A549 (cell line): ENCODE measurements at regions not wholly inside any gene's neighbourhood (a gene's known extent, or its start where the extent isn't known, plus 50 kb on each side); places are given as distances from the start of the nearest gene placed in this dataset.

ENCODE experiments used
- ATAC-seq, 2 experiments: fragments of 200-7000 bp in 1 of 2; fragments of >200 bp in 1 of 2; cut with Nextera tagmentation in 1 of 2; cut with Tn5 transposase in 1 of 2; 3 replicates each; pipeline versions ENCODE4 v1.8.0 to v1.9.1; 2018 to 2020; ENCODE audit warnings: mild to moderate bottlenecking in 1 of 2, moderate library complexity in 1 of 2
- CTCF ChIA-PET: fragments of 300-600 bp; sonication (Branson Sonifier 250); formaldehyde crosslinking; extraction: SDS; loops from one replicate; lab custom pipeline; 2021; ENCODE audit warnings: antibody characterized with exemption, inconsistent platforms; lab: Yijun Ruan, JAX
- POLR2A ChIA-PET: fragments of 350-600 bp; formaldehyde crosslinking; extraction: SDS; loops from one replicate; lab custom pipeline; 2021; ENCODE audit warnings: antibody characterized with exemption, inconsistent platforms; lab: Yijun Ruan, JAX
- DNase-seq, 2 experiments: peaks; one replicate each; pipeline versions ENCODE4 v3.0.0 to v3.0.0-alpha.2; 2011 to 2016; ENCODE audit warnings: low read depth in 1 of 2, low spot score in 1 of 2
- FAIRE-seq: peaks from 2 replicates; lab custom pipeline; 2011; peaks lifted over from hg19 to GRCh38; lab: Jason Lieb, UNC
- H3K27ac ChIP-seq, 2 experiments: fragments of >200 bp; sonication (Bioruptor Twin); formaldehyde crosslinking; 3 replicates each; pipeline ENCODE4 v1.5.1; 2016 to 2017
- H3K4me1 ChIP-seq: fragments of >200 bp; sonication (Bioruptor Twin); formaldehyde crosslinking; 3 replicates; pipeline ENCODE4 v1.6.1; 2016
- H3K4me2 ChIP-seq: fragments of >200 bp; sonication (Bioruptor Twin); formaldehyde crosslinking; 3 replicates; pipeline ENCODE4 v1.6.1; 2016
- H3K4me3 ChIP-seq: fragments of >200 bp; sonication (Bioruptor Twin); formaldehyde crosslinking; 3 replicates; pipeline ENCODE4 v1.5.1; 2016
- H3K9me3 ChIP-seq: fragments of >200 bp; sonication (Bioruptor Twin); formaldehyde crosslinking; 3 replicates; pipeline ENCODE4 v1.6.1; 2016
- BHLHE40 ChIP-seq: IDR thresholded peaks from 2 replicates; pipeline ENCODE4 v1.6.1; 2012; ENCODE audit warnings: low read depth, low read length, inconsistent platforms
- CHD2 ChIP-seq: fragments of 150-350 bp; IDR thresholded peaks from 2 replicates; pipeline ENCODE4 v1.6.1; 2014; ENCODE audit warnings: low read length; ENCODE audit not compliant: partially characterized antibody
- CTCF ChIP-seq: fragments of >200 bp; sonication (Bioruptor Twin); formaldehyde crosslinking; IDR thresholded peaks from 3 replicates; pipeline ENCODE4 v1.5.1; 2016
- EP300 ChIP-seq, 2 experiments: fragments of >200 bp; sonication (Bioruptor Twin); formaldehyde crosslinking; IDR thresholded peaks; 2 replicates in 1 of 2; 3 replicates in 1 of 2; pipeline ENCODE4 v1.6.1; 2016 to 2017
- ESRRA ChIP-seq: fragments of 150-350 bp; IDR thresholded peaks from 2 replicates; pipeline ENCODE4 v1.6.1; 2014; ENCODE audit warnings: mild to moderate bottlenecking, low read length, borderline replicate concordance
- FOSB ChIP-seq: fragments of 250-450 bp; sonication (Bioruptor Pico); IDR thresholded peaks from 2 replicates; pipeline ENCODE4 v1.5.0; 2020; ENCODE audit warnings: mild to moderate bottlenecking, moderate library complexity
- GATA3 ChIP-seq: IDR thresholded peaks from 2 replicates; pipeline ENCODE4 v1.6.1; 2012; ENCODE audit warnings: borderline replicate concordance
- HES2 ChIP-seq: fragments of >200 bp; sonication (Bioruptor Twin); formaldehyde crosslinking; IDR thresholded peaks from 2 replicates; pipeline ENCODE4 v1.6.1; 2016
- JUN ChIP-seq, 2 experiments: fragments of >200 bp; sonication (Bioruptor Twin); formaldehyde crosslinking; IDR thresholded peaks; 2 replicates in 1 of 2; 3 replicates in 1 of 2; pipeline ENCODE4 v1.6.1; 2016 to 2017
- JUNB ChIP-seq: fragments of >200 bp; sonication (Bioruptor Twin); formaldehyde crosslinking; IDR thresholded peaks from 2 replicates; pipeline ENCODE4 v1.6.1; 2016
- KDM5A ChIP-seq: fragments of 200-600 bp; sonication (generic); IDR thresholded peaks from 2 replicates; pipeline ENCODE4 v1.6.1; 2016; ENCODE audit warnings: antibody characterized with exemption, mild to moderate bottlenecking
- MAFK ChIP-seq: fragments of 450-650 bp; IDR thresholded peaks from 2 replicates; pipeline ENCODE4 v1.6.1; 2014; ENCODE audit not compliant: partially characterized antibody
- NFE2L2 ChIP-seq: fragments of 150-350 bp; conservative IDR thresholded peaks from 2 replicates; pipeline ENCODE4 v1.6.1; 2014; ENCODE audit warnings: low read length
- PBX3 ChIP-seq: IDR thresholded peaks from 2 replicates; pipeline ENCODE4 v1.6.1; 2012
- PHF8 ChIP-seq: fragments of 200-600 bp; sonication (generic); IDR thresholded peaks from 2 replicates; pipeline ENCODE4 v1.6.1; 2016; ENCODE audit warnings: low read depth, mild to moderate bottlenecking, antibody characterized with exemption, moderate library complexity, borderline replicate concordance
- POLR2A ChIP-seq: IDR thresholded peaks from 2 replicates; pipeline ENCODE4 v1.6.1; 2012; ENCODE audit warnings: mild to moderate bottlenecking, low read length
- RAD21 ChIP-seq, 2 experiments: fragments of >200 bp in 1 of 2; sonication (Bioruptor Twin) in 1 of 2; formaldehyde crosslinking in 1 of 2; IDR thresholded peaks in 1 of 2; conservative IDR thresholded peaks in 1 of 2; 2 replicates in 1 of 2; 3 replicates in 1 of 2; pipeline ENCODE4 v1.6.1; 2012 to 2018; ENCODE audit warnings: inconsistent platforms in 1 of 2
- RARB ChIP-seq: fragments of 250-450 bp; sonication (Bioruptor Pico); IDR thresholded peaks from 2 replicates; pipeline ENCODE4 v1.8.0; 2021; ENCODE audit warnings: mild to moderate bottlenecking, moderate library complexity
- REST ChIP-seq: fragments of 200-600 bp; sonication (generic); IDR thresholded peaks from 2 replicates; pipeline ENCODE4 v1.6.1; 2016; ENCODE audit warnings: antibody characterized with exemption, mild to moderate bottlenecking, moderate library complexity
- ZNF302 ChIP-seq: fragments of 250-450 bp; sonication (Bioruptor Pico); IDR thresholded peaks from 2 replicates; pipeline ENCODE4 v1.9.0; 2021; ENCODE audit warnings: inconsistent platforms, mild to moderate bottlenecking, moderate library complexity
- ZSCAN20 ChIP-seq: fragments of 250-450 bp; sonication (Bioruptor Pico); IDR thresholded peaks from 2 replicates; pipeline ENCODE4 v1.8.0; 2022; ENCODE audit warnings: mild to moderate bottlenecking, moderate library complexity
- WGBS: methylation state at CpG from one replicate; pipeline ENCODE4 v1.1.6; 2017; ENCODE audit errors: missing lambda C conversion rate; 5-methylcytosine and 5-hydroxymethylcytosine counted together
- TF ChIP-seq, protein P1 (sequence below): fragments of 150-350 bp; IDR thresholded peaks from 2 replicates; pipeline ENCODE4 v1.6.1; 2014; ENCODE audit warnings: low read depth, mild to moderate bottlenecking, low read length
- TF ChIP-seq, protein P2 (sequence below): IDR thresholded peaks from 2 replicates; pipeline ENCODE4 v1.6.1; 2012; ENCODE audit warnings: low read depth, borderline replicate concordance
- TF ChIP-seq, protein P3 (sequence below): fragments of 450-650 bp; IDR thresholded peaks from 2 replicates; pipeline ENCODE4 v1.6.1; 2014; ENCODE audit warnings: antibody characterized with exemption

DNA sequence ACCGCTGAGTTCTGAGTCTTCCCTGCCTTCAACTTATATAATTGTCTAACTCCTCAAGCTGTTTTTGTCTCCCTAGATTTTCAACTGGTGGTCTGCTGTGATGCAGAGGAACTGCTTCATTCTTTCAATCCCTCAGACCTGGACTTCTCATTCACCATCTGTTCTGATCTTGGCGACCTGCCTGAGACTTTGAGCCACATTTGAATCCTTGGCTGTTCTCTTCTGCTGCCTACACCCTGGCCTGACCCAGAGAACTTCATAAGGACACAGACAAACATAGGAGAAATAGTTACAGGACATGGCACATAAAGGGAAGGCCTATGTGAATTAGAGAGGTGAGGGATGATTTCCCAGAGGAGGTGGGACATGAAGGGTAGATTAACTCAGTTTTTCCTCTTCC lies 326.7 kb downstream of the PTEN start (continued):
- TF ChIP-seq HES2: no peak
- TF ChIP-seq GATA3: no peak
- TF ChIP-seq, protein P1, sequence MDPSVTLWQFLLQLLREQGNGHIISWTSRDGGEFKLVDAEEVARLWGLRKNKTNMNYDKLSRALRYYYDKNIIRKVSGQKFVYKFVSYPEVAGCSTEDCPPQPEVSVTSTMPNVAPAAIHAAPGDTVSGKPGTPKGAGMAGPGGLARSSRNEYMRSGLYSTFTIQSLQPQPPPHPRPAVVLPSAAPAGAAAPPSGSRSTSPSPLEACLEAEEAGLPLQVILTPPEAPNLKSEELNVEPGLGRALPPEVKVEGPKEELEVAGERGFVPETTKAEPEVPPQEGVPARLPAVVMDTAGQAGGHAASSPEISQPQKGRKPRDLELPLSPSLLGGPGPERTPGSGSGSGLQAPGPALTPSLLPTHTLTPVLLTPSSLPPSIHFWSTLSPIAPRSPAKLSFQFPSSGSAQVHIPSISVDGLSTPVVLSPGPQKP: no peak

- TF ChIP-seq PHF8: no peak
- TF ChIP-seq PBX3: no peak
- TF ChIP-seq BHLHE40: no peak
- TF ChIP-seq POLR2A: no peak
- no peak for TF ChIP-seq CHD2
- TF ChIP-seq JUNB: no peak
- TF ChIP-seq, protein P2, sequence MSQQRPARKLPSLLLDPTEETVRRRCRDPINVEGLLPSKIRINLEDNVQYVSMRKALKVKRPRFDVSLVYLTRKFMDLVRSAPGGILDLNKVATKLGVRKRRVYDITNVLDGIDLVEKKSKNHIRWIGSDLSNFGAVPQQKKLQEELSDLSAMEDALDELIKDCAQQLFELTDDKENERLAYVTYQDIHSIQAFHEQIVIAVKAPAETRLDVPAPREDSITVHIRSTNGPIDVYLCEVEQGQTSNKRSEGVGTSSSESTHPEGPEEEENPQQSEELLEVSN: no peak
- TF ChIP-seq KDM5A: no peak
- no peak for TF ChIP-seq NFE2L2
- TF ChIP-seq, protein P1: no peak
- no peak for TF ChIP-seq RAD21 (conservative IDR thresholded peaks at IDR 0.05 in 1 of 2, IDR thresholded peaks at IDR 0.05 in 1 of 2)
- TF ChIP-seq RARB: no peak
- no peak for TF ChIP-seq FOSB
- TF ChIP-seq ESRRA: no peak
- POLR2A ChIA-PET: no interaction called here
- H3K27ac ChIP-seq: no peak overlapping the region
- no peak for ATAC-seq
- no peaks in the 10 kb centered on the region for H3K4me1 ChIP-seq
- no peaks in the 10 kb centered on the region for H3K9me3 ChIP-seq
- no peak overlapping the region for H3K4me3 ChIP-seq
- no peak for DNase-seq
- FAIRE-seq: no peak
- CTCF ChIA-PET: no interaction called here
- no peak overlapping the region for H3K4me2 ChIP-seq
- WGBS: 36% methylated on average over 5 of the region's 5 CpGs
Measured at GRCh38 chr10:88190540-88191235, 327.3 kb downstream of the PTEN start.

DNA sequence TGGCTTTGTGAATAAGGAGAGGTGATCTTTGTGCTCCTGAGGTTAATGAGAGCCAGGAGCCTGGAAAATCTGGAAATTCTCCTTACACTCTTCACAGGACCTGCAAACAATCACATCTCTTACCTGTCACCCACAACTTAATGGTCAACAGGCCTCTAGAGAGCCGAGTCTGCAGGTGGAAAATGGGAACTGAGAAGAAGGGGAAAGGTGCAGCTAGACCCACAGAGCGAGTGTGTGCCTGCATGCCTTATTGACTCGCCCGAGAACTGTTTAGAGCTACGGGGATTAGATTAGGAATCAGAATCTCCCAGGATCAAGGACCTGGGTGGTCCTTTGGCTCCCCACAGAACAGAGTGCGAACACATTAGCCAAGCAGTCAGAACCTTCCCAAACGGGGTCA lies 329.6 kb downstream of the PTEN start:
- FAIRE-seq: no peak
- ATAC-seq: no peak
- DNase-seq: no peak
- WGBS: 64% methylated on average over 7 of the region's 7 CpGs
- TF ChIP-seq NFE2L2 (no peak), CHD2 (no peak), ZNF302 (CRISPR knock-in tag) (no peak), CTCF (no peak), EP300 (IDR thresholded peaks at IDR 0.05) (no peak), RAD21 (conservative IDR thresholded peaks at IDR 0.05 in 1 of 2, IDR thresholded peaks at IDR 0.05 in 1 of 2) (no peak), MAFK (no peak), REST (no peak), JUN (IDR thresholded peaks at IDR 0.05) (no peak), ZSCAN20 (CRISPR knock-in tag) (no peak)
- TF ChIP-seq, protein P3, sequence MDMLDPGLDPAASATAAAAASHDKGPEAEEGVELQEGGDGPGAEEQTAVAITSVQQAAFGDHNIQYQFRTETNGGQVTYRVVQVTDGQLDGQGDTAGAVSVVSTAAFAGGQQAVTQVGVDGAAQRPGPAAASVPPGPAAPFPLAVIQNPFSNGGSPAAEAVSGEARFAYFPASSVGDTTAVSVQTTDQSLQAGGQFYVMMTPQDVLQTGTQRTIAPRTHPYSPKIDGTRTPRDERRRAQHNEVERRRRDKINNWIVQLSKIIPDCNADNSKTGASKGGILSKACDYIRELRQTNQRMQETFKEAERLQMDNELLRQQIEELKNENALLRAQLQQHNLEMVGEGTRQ: no peak
- TF ChIP-seq, all 56 proteins: peak for 0
- ChIA-PET POLR2A (no interaction called here), CTCF (no interaction called here)
- Histone ChIP-seq H3K4me1 (no peaks in the 10 kb centered on the region), H3K4me3 (no peak overlapping the region), H3K4me2 (no peak overlapping the region), H3K9me3 (no peaks in the 10 kb centered on the region), H3K27ac (no peak overlapping the region)
